ENCODE measurements at regions not wholly inside any gene's neighbourhood (a gene's known extent, or its start where the extent isn't known, plus 50 kb on each side); places are given as distances from the start of the nearest gene placed in this dataset.

GRCh38 chr4:110860901-110861300 lies 238.0 kb upstream of the PITX2 start:
- TF ChIP-seq, protein P1, sequence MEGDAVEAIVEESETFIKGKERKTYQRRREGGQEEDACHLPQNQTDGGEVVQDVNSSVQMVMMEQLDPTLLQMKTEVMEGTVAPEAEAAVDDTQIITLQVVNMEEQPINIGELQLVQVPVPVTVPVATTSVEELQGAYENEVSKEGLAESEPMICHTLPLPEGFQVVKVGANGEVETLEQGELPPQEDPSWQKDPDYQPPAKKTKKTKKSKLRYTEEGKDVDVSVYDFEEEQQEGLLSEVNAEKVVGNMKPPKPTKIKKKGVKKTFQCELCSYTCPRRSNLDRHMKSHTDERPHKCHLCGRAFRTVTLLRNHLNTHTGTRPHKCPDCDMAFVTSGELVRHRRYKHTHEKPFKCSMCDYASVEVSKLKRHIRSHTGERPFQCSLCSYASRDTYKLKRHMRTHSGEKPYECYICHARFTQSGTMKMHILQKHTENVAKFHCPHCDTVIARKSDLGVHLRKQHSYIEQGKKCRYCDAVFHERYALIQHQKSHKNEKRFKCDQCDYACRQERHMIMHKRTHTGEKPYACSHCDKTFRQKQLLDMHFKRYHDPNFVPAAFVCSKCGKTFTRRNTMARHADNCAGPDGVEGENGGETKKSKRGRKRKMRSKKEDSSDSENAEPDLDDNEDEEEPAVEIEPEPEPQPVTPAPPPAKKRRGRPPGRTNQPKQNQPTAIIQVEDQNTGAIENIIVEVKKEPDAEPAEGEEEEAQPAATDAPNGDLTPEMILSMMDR (IDR thresholded peaks at IDR 0.05), result no peak
- TF ChIP-seq EP300 (IDR thresholded peaks at IDR 0.05), result no peak
